GM21737 (cell line): ENCODE measurements at regions not wholly inside any gene's neighbourhood (a gene's known extent, or its start where the extent isn't known, plus 50 kb on each side); places are given as distances from the start of the nearest gene placed in this dataset.

Experiments
- ATAC-seq: cut with Tn5 transposase; IDR thresholded peaks from one replicate; pipeline ENCODE4 v1.9.1; 2021; ENCODE audit warnings: mild to moderate bottlenecking, moderate library complexity; ENCODE audit not compliant: unreplicated experiment

GRCh38 chr1:29460694-29461093, 224.4 kb downstream of the PTPRU start:
- ATAC-seq: no peak

- ATAC-seq: no peak
Measured at GRCh38 chr1:29460041-29460610, 223.8 kb downstream of the PTPRU start.

GRCh38 chr1:29459620-29459945, 223.3 kb downstream of the PTPRU start:
- no peak for ATAC-seq

GRCh38 chr1:29458737-29459619, 222.7 kb downstream of the PTPRU start:
- no peak for ATAC-seq

GRCh38 chr1:29457496-29458368, 221.4 kb downstream of the PTPRU start:
- ATAC-seq: no peak

- no peak for ATAC-seq
Measured at GRCh38 chr1:29456685-29457435, 220.5 kb downstream of the PTPRU start.

- no peak for ATAC-seq
Measured at GRCh38 chr1:29455781-29456180, 219.5 kb downstream of the PTPRU start.

GRCh38 chr1:29454616-29455380, 218.5 kb downstream of the PTPRU start:
- ATAC-seq: no peak

- ATAC-seq: no peak
Measured at GRCh38 chr1:29453502-29454240, 217.3 kb downstream of the PTPRU start.

- no peak for ATAC-seq
Measured at GRCh38 chr1:29452463-29453230, 216.3 kb downstream of the PTPRU start.

GRCh38 chr1:29451368-29451892, 215.1 kb downstream of the PTPRU start:
- ATAC-seq: no peak

GRCh38 chr1:29450591-29450990, 214.3 kb downstream of the PTPRU start:
- no peak for ATAC-seq

- ATAC-seq: no peak
Measured at GRCh38 chr1:29448456-29449235, 212.3 kb downstream of the PTPRU start.

- ATAC-seq: no peak
Measured at GRCh38 chr1:29447368-29447767, 211.0 kb downstream of the PTPRU start.

GRCh38 chr1:29444782-29445729, 208.7 kb downstream of the PTPRU start:
- ATAC-seq: no peak

GRCh38 chr1:29444081-29444715, 207.9 kb downstream of the PTPRU start:
- no peak for ATAC-seq
